H1 (cell line): ENCODE measurements at regions not wholly inside any gene's neighbourhood (a gene's known extent, or its start where the extent isn't known, plus 50 kb on each side); places are given as distances from the start of the nearest gene placed in this dataset.

Experiments used
- JUND ChIP-seq: IDR thresholded peaks from 2 replicates; pipeline ENCODE4 v1.6.1; 2011; ENCODE audit warnings: mild to moderate bottlenecking, improper control_type of control experiment, low read length
- SIN3A ChIP-seq, 2 experiments: IDR thresholded peaks in 1 of 2; conservative IDR thresholded peaks in 1 of 2; 2 replicates each; pipeline ENCODE4 v1.6.1; 2011 to 2012; ENCODE audit warnings: low read length in 2 of 2, improper control_type of control experiment in 1 of 2, low read depth in 1 of 2, mild to moderate bottlenecking in 1 of 2

GRCh38 chr9:94480205-94480604 is 74.7 kb upstream of the PCAT7 start (continued):
- no peak for TF ChIP-seq SIN3A (conservative IDR thresholded peaks at IDR 0.05 in 1 of 2, IDR thresholded peaks at IDR 0.05 in 1 of 2; ENCODE audit: low read depth in 1 of 2, low read length in 2 of 2)
- no peak for TF ChIP-seq JUND
